ENCODE measurements at regions not wholly inside any gene's neighbourhood (a gene's known extent, or its start where the extent isn't known, plus 50 kb on each side); places are given as distances from the start of the nearest gene placed in this dataset.

- DNase-seq: no peak
Observed at GRCh38 chr20:11766961-11767360, 150.7 kb upstream of the BTBD3 start.

GRCh38 chr20:11769825-11770224 lies 147.9 kb upstream of the BTBD3 start:
- DNase-seq: no peak

- DNase-seq: no peak
Observed at GRCh38 chr20:11772226-11772730, 145.4 kb upstream of the BTBD3 start.

- no peak for DNase-seq
Observed at GRCh38 chr20:11776687-11777086, 141.0 kb upstream of the BTBD3 start.

GRCh38 chr20:11777387-11778205 lies 140.1 kb upstream of the BTBD3 start:
- no peak for DNase-seq

GRCh38 chr20:11778206-11778570 lies 139.5 kb upstream of the BTBD3 start:
- DNase-seq: no peak

- DNase-seq: no peak
Observed at GRCh38 chr20:11780765-11781369, 136.8 kb upstream of the BTBD3 start.

GRCh38 chr20:11783102-11783850 lies 134.4 kb upstream of the BTBD3 start:
- DNase-seq: no peak

- no peak for DNase-seq
Observed at GRCh38 chr20:11785885-11786507, 131.7 kb upstream of the BTBD3 start.

- no peak for DNase-seq
Observed at GRCh38 chr20:11790046-11790445, 127.6 kb upstream of the BTBD3 start.

- DNase-seq: no peak
Observed at GRCh38 chr20:11791316-11791715, 126.4 kb upstream of the BTBD3 start.

GRCh38 chr20:11791835-11792567 lies 125.7 kb upstream of the BTBD3 start:
- no peak for DNase-seq

GRCh38 chr20:11792568-11792953 lies 125.1 kb upstream of the BTBD3 start:
- DNase-seq: no peak

- no peak for DNase-seq
Observed at GRCh38 chr20:11794525-11794924, 123.2 kb upstream of the BTBD3 start.

- DNase-seq: no peak
Observed at GRCh38 chr20:11795071-11795615, 122.5 kb upstream of the BTBD3 start.

- no peak for DNase-seq
Observed at GRCh38 chr20:11796026-11796425, 121.7 kb upstream of the BTBD3 start.

GRCh38 chr20:11797156-11797555 lies 120.5 kb upstream of the BTBD3 start:
- no peak for DNase-seq

GRCh38 chr20:11799281-11799684 lies 118.4 kb upstream of the BTBD3 start:
- DNase-seq: no peak

GRCh38 chr20:11807054-11808048 lies 110.3 kb upstream of the BTBD3 start:
- DNase-seq: no peak

- DNase-seq: no peak
Observed at GRCh38 chr20:11808841-11809240, 108.9 kb upstream of the BTBD3 start.

Measured in CD4-positive, alpha-beta T cell treated with Interleukin-17A for 4 hours (primary cell).